OCI-LY7 (cell line): ENCODE measurements at regions not wholly inside any gene's neighbourhood (a gene's known extent, or its start where the extent isn't known, plus 50 kb on each side); places are given as distances from the start of the nearest gene placed in this dataset.

Experiments used
- BruUV-seq: library from RNA; stranded (reverse); fragments of 400-500 nt; replicated peaks from 2 replicates; lab custom pipeline; 2021; lab: Mats Ljungman, UMichigan
- CTCF ChIA-PET: fragments of 300-600 bp; sonication (Branson Sonifier 250); formaldehyde crosslinking; loops from one replicate; lab custom pipeline; 2022; ENCODE audit warnings: antibody characterized with exemption; ENCODE audit not compliant: unreplicated experiment; lab: Charles Lee
- POLR2A ChIA-PET: fragments of 300-600 bp; sonication (Branson Sonifier 250); formaldehyde crosslinking; loops from one replicate; lab custom pipeline; 2022; ENCODE audit warnings: antibody characterized with exemption; lab: Charles Lee
- DNase-seq: peaks from one replicate; pipeline ENCODE4 v3.0.0-alpha.2; 2015; ENCODE audit warnings: low spot score
- H2AFZ ChIP-seq: fragments of 200-600 bp; sonication (generic), shearing (Covaris generic); 2 replicates; pipeline ENCODE4 v1.6.1; 2014; ENCODE audit warnings: mild to moderate bottlenecking, antibody characterized with exemption, low read length, moderate library complexity
- H3K27ac ChIP-seq: fragments of 200-600 bp; sonication (generic); 2 replicates; pipeline ENCODE4 v1.5.1; 2014; ENCODE audit warnings: mixed run types, low read depth, mild to moderate bottlenecking, moderate library complexity, low read length, inconsistent platforms; ENCODE audit not compliant: poor library complexity, severe bottlenecking
- H3K36me3 ChIP-seq: fragments of 200-600 bp; sonication (generic); 2 replicates; pipeline ENCODE4 v1.6.1; 2014; ENCODE audit warnings: mild to moderate bottlenecking, antibody characterized with exemption, low read length, moderate library complexity, mixed read lengths; ENCODE audit not compliant: insufficient read depth
- H3K4me1 ChIP-seq: fragments of 200-600 bp; sonication (generic); 2 replicates; pipeline ENCODE4 v1.5.1; 2014; ENCODE audit warnings: mild to moderate bottlenecking, low read length; ENCODE audit not compliant: insufficient read depth, poor library complexity, severe bottlenecking
- H3K4me2 ChIP-seq: fragments of 200-600 bp; sonication (generic); 2 replicates; pipeline ENCODE4 v1.6.1; 2014; ENCODE audit warnings: mild to moderate bottlenecking, low read length
- H3K4me3 ChIP-seq: fragments of 200-600 bp; sonication (generic); 2 replicates; pipeline ENCODE4 v1.5.1; 2014; ENCODE audit warnings: mild to moderate bottlenecking, low read depth, low read length; ENCODE audit not compliant: poor library complexity, severe bottlenecking
- H3K79me2 ChIP-seq: fragments of 200-600 bp; sonication (generic); 2 replicates; pipeline ENCODE4 v1.6.1; 2016; ENCODE audit warnings: low read depth, mild to moderate bottlenecking, low read length, moderate library complexity, mixed read lengths; ENCODE audit not compliant: insufficient read depth
- H3K9me2 ChIP-seq: fragments of 200-600 bp; sonication (generic); 2 replicates; pipeline ENCODE4 v1.6.1; 2016; ENCODE audit warnings: mild to moderate bottlenecking, low read length, mixed read lengths; ENCODE audit not compliant: insufficient read depth
- H3K9me3 ChIP-seq: fragments of 200-600 bp; sonication (generic); 2 replicates; pipeline ENCODE4 v1.6.1; 2014; ENCODE audit warnings: mild to moderate bottlenecking, mixed run types, low read length, mixed read lengths
- H4K20me1 ChIP-seq: fragments of 200-600 bp; sonication (generic); 2 replicates; pipeline ENCODE4 v1.6.1; 2014; ENCODE audit warnings: mild to moderate bottlenecking, antibody characterized with exemption, low read length, moderate library complexity, mixed read lengths; ENCODE audit not compliant: insufficient read depth
- CTCF ChIP-seq: fragments of 200-600 bp; sonication (generic); conservative IDR thresholded peaks from 2 replicates; pipeline ENCODE4 v1.5.1; 2014; ENCODE audit warnings: mild to moderate bottlenecking, antibody characterized with exemption, low read length, moderate library complexity, mixed read lengths
- EZH2phosphoT487 ChIP-seq: fragments of 200-600 bp; sonication (generic); IDR thresholded peaks from 2 replicates; pipeline ENCODE4 v1.6.1; 2018; ENCODE audit warnings: low read depth, borderline replicate concordance, mild to moderate bottlenecking, mixed run types, antibody characterized with exemption, low read length, moderate library complexity, mixed read lengths
- intact Hi-C: fragments of 100-400 bp; cut with micrococcal nuclease; formaldehyde crosslinking; loops from one replicate; pipeline ENCODE4 v1.10.0; 2022; ENCODE audit not compliant: unreplicated experiment

GRCh38 chr9:107193251-107193650 lies 89.8 kb upstream of the RAD23B start:
- no peak overlapping the region for H3K27ac ChIP-seq
- H3K36me3 ChIP-seq: no peaks in the 10 kb centered on the region
- no peaks in the 10 kb centered on the region for H3K9me2 ChIP-seq
- no TSS peak for BruUV-seq
- H3K4me2 ChIP-seq: no peak overlapping the region
- H3K4me1 ChIP-seq: no peaks in the 10 kb centered on the region
- H3K79me2 ChIP-seq: no peaks in the 10 kb centered on the region
- no peaks in the 10 kb centered on the region for H4K20me1 ChIP-seq
- no peak overlapping the region for H3K4me3 ChIP-seq
- no peak for DNase-seq
- ChIA-PET POLR2A (no interaction called here), CTCF (no interaction called here)
- no peak overlapping the region for H2AFZ ChIP-seq
- TF ChIP-seq CTCF (no peak), EZH2phosphoT487 (no peak)
- intact Hi-C loops: no loop called here
- H3K9me3 ChIP-seq: no peaks in the 10 kb centered on the region

GRCh38 chr9:107198718-107199117 lies 84.4 kb upstream of the RAD23B start:
- H3K9me3 ChIP-seq: no peaks in the 10 kb centered on the region
- H2AFZ ChIP-seq: no peak overlapping the region
- H3K4me3 ChIP-seq: no peak overlapping the region
- no peaks in the 10 kb centered on the region for H4K20me1 ChIP-seq
- no peak overlapping the region for H3K4me2 ChIP-seq
- H3K4me1 ChIP-seq: no peaks in the 10 kb centered on the region
- TF ChIP-seq CTCF: no peak
- TF ChIP-seq EZH2phosphoT487: no peak
- CTCF ChIA-PET: no interaction called here
- intact Hi-C loops: no loop called here
- no peak for DNase-seq
- POLR2A ChIA-PET: no interaction called here
- H3K36me3 ChIP-seq: no peaks in the 10 kb centered on the region
- H3K9me2 ChIP-seq: no peaks in the 10 kb centered on the region
- no peaks in the 10 kb centered on the region for H3K79me2 ChIP-seq
- no peak overlapping the region for H3K27ac ChIP-seq
- BruUV-seq: no TSS peak

- no peaks in the 10 kb centered on the region for H3K9me3 ChIP-seq
- no peak overlapping the region for H3K4me3 ChIP-seq
- intact Hi-C loops: no loop called here
- no peaks in the 10 kb centered on the region for H4K20me1 ChIP-seq
- TF ChIP-seq EZH2phosphoT487 (no peak), CTCF (no peak)
- ChIA-PET CTCF (no interaction called here), POLR2A (no interaction called here)
- H2AFZ ChIP-seq: no peak overlapping the region
- H3K9me2 ChIP-seq: no peaks in the 10 kb centered on the region
- BruUV-seq: no TSS peak
- H3K36me3 ChIP-seq: no peaks in the 10 kb centered on the region
- DNase-seq: no peak
- H3K27ac ChIP-seq: no peak overlapping the region
- H3K4me1 ChIP-seq: no peaks in the 10 kb centered on the region
- no peaks in the 10 kb centered on the region for H3K79me2 ChIP-seq
- H3K4me2 ChIP-seq: no peak overlapping the region
These were observed 75.0 kb upstream of the RAD23B start for GRCh38 chr9:107208121-107208520.
